H1 (cell line): ENCODE measurements at regions not wholly inside any gene's neighbourhood (a gene's known extent, or its start where the extent isn't known, plus 50 kb on each side); places are given as distances from the start of the nearest gene placed in this dataset.
"Not testable (repeated sequence)": the region's sequence is repeated elsewhere in the genome, so short reads cannot be mapped to it uniquely, and the experiment has no call there.

Experiments
- CTCF ChIA-PET: fragments of 300-600 bp; sonication (Branson Sonifier 250); formaldehyde crosslinking; loops from one replicate; lab custom pipeline; 2021; ENCODE audit not compliant: partially characterized antibody; lab: Charles Lee
- POLR2A ChIA-PET: fragments of 300-600 bp; sonication (Branson Sonifier 250); formaldehyde crosslinking; loops from one replicate; lab custom pipeline; 2021; ENCODE audit warnings: inconsistent platforms; ENCODE audit not compliant: partially characterized antibody; lab: Charles Lee
- DNase-seq, 2 experiments: peaks; one replicate each; pipeline versions ENCODE4 v3.0.0 to v3.0.0-alpha.2; 2010 to 2022; ENCODE audit warnings: low spot score in 2 of 2, low read depth in 1 of 2, mixed read lengths in 1 of 2
- FAIRE-seq: peaks from 2 replicates; lab custom pipeline; 2011; peaks lifted over from hg19 to GRCh38; lab: Jason Lieb, UNC
- H2AFZ ChIP-seq: 2 replicates; pipeline ENCODE4 v1.8.1; 2012; ENCODE audit warnings: low read length, inconsistent platforms
- H2AK5ac ChIP-seq: 2 replicates; pipeline ENCODE4 v1.6.1; 2013; ENCODE audit warnings: low read depth, low read length
- H2BK120ac ChIP-seq: replicated peaks from 2 replicates; pipeline ENCODE3; 2013; ENCODE audit warnings: low read depth, low read length, inconsistent platforms
- H2BK12ac ChIP-seq: 2 replicates; pipeline ENCODE4 v1.6.1; 2013; ENCODE audit warnings: low read depth, low read length
- H2BK15ac ChIP-seq: 2 replicates; pipeline ENCODE4 v1.6.1; 2013; ENCODE audit warnings: low read length
- H2BK20ac ChIP-seq: 2 replicates; pipeline ENCODE4 v1.6.1; 2013; ENCODE audit warnings: low read length
- H2BK5ac ChIP-seq: 2 replicates; pipeline ENCODE4 v1.6.1; 2013; ENCODE audit warnings: low read depth, low read length
- H3K14ac ChIP-seq: 2 replicates; pipeline ENCODE4 v1.6.1; 2013; ENCODE audit warnings: inconsistent platforms; ENCODE audit not compliant: insufficient read length
- H3K18ac ChIP-seq: 2 replicates; pipeline ENCODE4 v1.6.1; 2013; ENCODE audit warnings: low read length; ENCODE audit errors: extremely low read depth
- H3K23ac ChIP-seq: 2 replicates; pipeline ENCODE4 v1.6.1; 2013; ENCODE audit warnings: inconsistent platforms; ENCODE audit not compliant: insufficient read length
- H3K23me2 ChIP-seq: 2 replicates; pipeline ENCODE4 v1.6.1; 2013; ENCODE audit warnings: low read depth, low read length
- H3K27ac ChIP-seq: 2 replicates; pipeline ENCODE4 v1.6.1; 2011; ENCODE audit warnings: low read depth, low read length, inconsistent platforms
- H3K27me3 ChIP-seq, 4 experiments: replicated peaks in 1 of 4; 1 replicate in 1 of 4; 2 replicates in 3 of 4; pipeline versions ENCODE4 v1.6.1 to v1.8.1; 2011 to 2013; ENCODE audit warnings: low read length in 3 of 4, mild to moderate bottlenecking in 3 of 4, inconsistent platforms in 2 of 4, mixed read lengths in 2 of 4, moderate library complexity in 1 of 4; ENCODE audit not compliant: control insufficient read depth in 3 of 4, insufficient read depth in 3 of 4; ENCODE audit errors: extremely low read depth in 1 of 4
- H3K36me3 ChIP-seq, 4 experiments: 2 replicates each; pipeline versions ENCODE4 v1.6.1 to v1.8.1; 2011 to 2013; ENCODE audit warnings: mild to moderate bottlenecking in 4 of 4, low read length in 3 of 4, moderate library complexity in 2 of 4, control low read depth in 1 of 4, inconsistent platforms in 1 of 4; ENCODE audit not compliant: insufficient read depth in 4 of 4, control insufficient read depth in 2 of 4
- H3K4ac ChIP-seq: replicated peaks from 2 replicates; pipeline ENCODE3; 2013; ENCODE audit warnings: low read length, low read depth, mixed read lengths, inconsistent platforms; ENCODE audit not compliant: insufficient read length
- H3K4me1 ChIP-seq, 4 experiments: replicated peaks in 1 of 4; 1 replicate in 1 of 4; 2 replicates in 3 of 4; pipeline versions ENCODE4 v1.6.1 to v1.8.1; 2011 to 2013; ENCODE audit warnings: low read length in 3 of 4, inconsistent platforms in 2 of 4, mixed read lengths in 1 of 4; ENCODE audit not compliant: insufficient read depth in 4 of 4, control insufficient read depth in 3 of 4
- H3K4me2 ChIP-seq, 2 experiments: 2 replicates each; pipeline versions ENCODE4 v1.6.1 to v1.8.1; 2011 to 2013; ENCODE audit warnings: low read depth in 2 of 2, low read length in 2 of 2, control low read depth in 1 of 2, inconsistent platforms in 1 of 2, mild to moderate bottlenecking in 1 of 2; ENCODE audit not compliant: insufficient read depth in 1 of 2
- H3K4me3 ChIP-seq, 4 experiments: fragments of 200-600, 300-600 bp in 1 of 4; sonication (generic), shearing (Covaris generic), sonication (Bioruptor Twin) in 1 of 4; 2 replicates each; pipeline versions ENCODE4 v1.5.1 to v1.8.1; 2011 to 2016; ENCODE audit warnings: low read length in 4 of 4, low read depth in 3 of 4, control low read depth in 2 of 4, inconsistent platforms in 2 of 4, mild to moderate bottlenecking in 2 of 4, mixed read lengths in 1 of 4, moderate library complexity in 1 of 4; ENCODE audit not compliant: insufficient read depth in 2 of 4; ENCODE audit errors: extremely low read depth in 1 of 4
- H3K56ac ChIP-seq: replicated peaks from 2 replicates; pipeline ENCODE3; 2013; ENCODE audit warnings: low read depth, mild to moderate bottlenecking, mixed read lengths, low read length, inconsistent platforms; ENCODE audit not compliant: insufficient read length
- H3K79me1 ChIP-seq: 2 replicates; pipeline ENCODE4 v1.6.1; 2013; ENCODE audit warnings: low read depth, low read length, control low read depth
- H3K79me2 ChIP-seq, 2 experiments: 2 replicates each; pipeline versions ENCODE4 v1.6.1 to v1.8.1; 2012 to 2013; ENCODE audit warnings: low read length in 2 of 2, mild to moderate bottlenecking in 2 of 2, inconsistent platforms in 1 of 2; ENCODE audit not compliant: insufficient read depth in 2 of 2, control insufficient read depth in 1 of 2
- H3K9ac ChIP-seq, 4 experiments: replicated peaks in 1 of 4; 1 replicate in 1 of 4; 2 replicates in 3 of 4; pipeline versions ENCODE4 v1.6.1 to v1.8.1; 2011 to 2013; ENCODE audit warnings: low read depth in 3 of 4, low read length in 3 of 4, control low read depth in 2 of 4, mild to moderate bottlenecking in 2 of 4, moderate library complexity in 2 of 4, inconsistent platforms in 1 of 4; ENCODE audit errors: extremely low read depth in 1 of 4
- H3K9me3 ChIP-seq, 2 experiments: 2 replicates each; pipeline versions ENCODE4 v1.6.1 to v1.8.1; 2012 to 2013; ENCODE audit warnings: mild to moderate bottlenecking in 2 of 2, moderate library complexity in 2 of 2, control low read depth in 1 of 2, inconsistent platforms in 1 of 2, low read depth in 1 of 2, low read length in 1 of 2, mixed read lengths in 1 of 2; ENCODE audit not compliant: insufficient read depth in 2 of 2
- H4K20me1 ChIP-seq, 2 experiments: replicated peaks in 1 of 2; 2 replicates each; pipeline versions ENCODE3 to v1.8.1; 2011 to 2013; ENCODE audit warnings: inconsistent platforms in 2 of 2, low read length in 2 of 2, mild to moderate bottlenecking in 1 of 2; ENCODE audit not compliant: insufficient read depth in 2 of 2, control insufficient read depth in 1 of 2
- H4K5ac ChIP-seq: 2 replicates; pipeline ENCODE4 v1.6.1; 2013; ENCODE audit warnings: low read length, low read depth, mixed read lengths, inconsistent platforms; ENCODE audit not compliant: insufficient read length
- H4K8ac ChIP-seq: 2 replicates; pipeline ENCODE4 v1.8.0; 2013; ENCODE audit warnings: mild to moderate bottlenecking, moderate library complexity, low read length, inconsistent platforms; ENCODE audit not compliant: insufficient read depth; ENCODE audit errors: extremely low read depth
- H4K91ac ChIP-seq: replicated peaks from 2 replicates; pipeline ENCODE3; 2013; ENCODE audit warnings: low read length, mixed read lengths, inconsistent platforms; ENCODE audit not compliant: insufficient read length

DNA sequence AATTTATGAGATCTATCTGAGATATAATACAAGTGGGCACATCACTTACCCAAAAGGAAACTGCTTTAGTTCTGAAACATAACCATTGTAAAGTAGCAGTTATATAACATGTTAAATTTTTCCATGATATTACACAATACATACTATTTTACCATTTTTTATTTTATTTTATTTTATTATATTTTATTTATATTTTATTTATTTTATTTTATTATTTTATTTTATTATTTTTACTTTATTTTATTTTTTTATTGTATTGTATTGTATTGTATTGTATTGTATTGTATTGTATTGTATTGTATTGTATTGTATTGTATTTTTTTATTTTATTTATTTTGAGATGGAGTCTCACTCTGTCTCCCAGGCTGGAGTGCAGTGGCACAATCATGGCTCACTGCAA, 1095.9 kb downstream of the SUCLG1 start:
- CTCF ChIA-PET, H3K14ac ChIP-seq, H4K20me1 ChIP-seq, H3K23ac ChIP-seq, POLR2A ChIA-PET, H3K18ac ChIP-seq, H3K79me2 ChIP-seq, H3K9me3 ChIP-seq, H3K36me3 ChIP-seq, FAIRE-seq, H3K23me2 ChIP-seq, H2BK20ac ChIP-seq, H2BK5ac ChIP-seq, H3K4me1 ChIP-seq, H4K91ac ChIP-seq, H3K4ac ChIP-seq, H3K4me3 ChIP-seq, H4K8ac ChIP-seq, H2AFZ ChIP-seq, H3K4me2 ChIP-seq, H4K5ac ChIP-seq, H3K79me1 ChIP-seq, H2BK120ac ChIP-seq, H2BK15ac ChIP-seq, H2AK5ac ChIP-seq, H2BK12ac ChIP-seq, DNase-seq, H3K27ac ChIP-seq, H3K27me3 ChIP-seq, H3K9ac ChIP-seq, H3K56ac ChIP-seq: not testable (repeated sequence)
